CD4-positive, alpha-beta T cell treated with Interleukin-2 at 100 ng/mL for 4 hours (primary cell): ENCODE measurements at regions not wholly inside any gene's neighbourhood (a gene's known extent, or its start where the extent isn't known, plus 50 kb on each side); places are given as distances from the start of the nearest gene placed in this dataset.
"Not testable (repeated sequence)": the region's sequence is repeated elsewhere in the genome, so short reads cannot be mapped to it uniquely, and the experiment has no call there.

Source experiments
- DNase-seq: peaks from one replicate; pipeline ENCODE4 v3.0.0-alpha.2; 2020; ENCODE audit warnings: low spot score

GRCh38 chr17:33944826-33945225 is 310.3 kb upstream of the CCL2 start:
- no peak for DNase-seq

- no peak for DNase-seq
Observed at GRCh38 chr17:33945646-33946546, 309.2 kb upstream of the CCL2 start.

GRCh38 chr17:33947762-33948161 is 307.3 kb upstream of the CCL2 start:
- DNase-seq = no peak

GRCh38 chr17:33948309-33948708 is 306.8 kb upstream of the CCL2 start:
- DNase-seq = no peak

GRCh38 chr17:33949100-33949499 is 306.0 kb upstream of the CCL2 start:
- no peak for DNase-seq

GRCh38 chr17:33950061-33950460 is 305.0 kb upstream of the CCL2 start:
- DNase-seq = no peak

GRCh38 chr17:33952425-33952824 is 302.7 kb upstream of the CCL2 start:
- DNase-seq = no peak

GRCh38 chr17:33954597-33954996 is 300.5 kb upstream of the CCL2 start:
- no peak for DNase-seq

- no peak for DNase-seq
Observed at GRCh38 chr17:33955461-33955860, 299.6 kb upstream of the CCL2 start.

- not testable (repeated sequence) for DNase-seq
Observed at GRCh38 chr17:33959098-33959497, 296.0 kb upstream of the CCL2 start.

GRCh38 chr17:33962857-33963655 is 292.0 kb upstream of the CCL2 start:
- no peak for DNase-seq

GRCh38 chr17:33964344-33964979 is 290.6 kb upstream of the CCL2 start:
- DNase-seq = peak; percentile 16

- no peak for DNase-seq
Observed at GRCh38 chr17:33966410-33967059, 288.6 kb upstream of the CCL2 start.

- no peak for DNase-seq
Observed at GRCh38 chr17:33967608-33968349, 287.3 kb upstream of the CCL2 start.

- peak; percentile 21 for DNase-seq
Observed at GRCh38 chr17:33968350-33969044, 286.6 kb upstream of the CCL2 start.

- no peak for DNase-seq
Observed at GRCh38 chr17:33970279-33970678, 284.8 kb upstream of the CCL2 start.

- DNase-seq = no peak
Observed at GRCh38 chr17:33972763-33973162, 282.3 kb upstream of the CCL2 start.

GRCh38 chr17:33973491-33973890 is 281.6 kb upstream of the CCL2 start:
- no peak for DNase-seq

- no peak for DNase-seq
Observed at GRCh38 chr17:33974276-33974675, 280.8 kb upstream of the CCL2 start.

- DNase-seq = no peak
Observed at GRCh38 chr17:33976831-33977230, 278.3 kb upstream of the CCL2 start.
